Stomach smooth muscle (tissue), 2 donors: ENCODE measurements at regions not wholly inside any gene's neighbourhood (a gene's known extent, or its start where the extent isn't known, plus 50 kb on each side); places are given as distances from the start of the nearest gene placed in this dataset.
"Not testable (repeated sequence)": the region's sequence is repeated elsewhere in the genome, so short reads cannot be mapped to it uniquely, and the experiment has no call there.

Experiments used
- H3K27ac ChIP-seq: one replicate; pipeline ENCODE4 v1.7.0; 2013; ENCODE audit warnings: mild to moderate bottlenecking, low read length, inconsistent platforms
- H3K27me3 ChIP-seq, 2 donors: one replicate each; pipeline ENCODE4 v1.7.0; 2013; ENCODE audit warnings: low read length in 2 of 2; ENCODE audit not compliant: insufficient read depth in 2 of 2, control insufficient read depth in 1 of 2
- H3K36me3 ChIP-seq, 2 donors: one replicate each; pipeline ENCODE4 v1.7.0; 2013; ENCODE audit warnings: low read length in 2 of 2; ENCODE audit not compliant: control insufficient read depth in 2 of 2, insufficient read depth in 2 of 2
- H3K4me1 ChIP-seq: one replicate; pipeline ENCODE4 v1.7.0; 2013; ENCODE audit warnings: low read length; ENCODE audit not compliant: control insufficient read depth, insufficient read depth
- H3K4me3 ChIP-seq, 2 donors: one replicate each; pipeline ENCODE4 v1.7.0; 2013; ENCODE audit warnings: low read length in 2 of 2
- H3K9ac ChIP-seq, 2 donors: one replicate each; pipeline ENCODE4 v1.7.0; 2013; ENCODE audit warnings: low read length in 2 of 2, mild to moderate bottlenecking in 1 of 2
- H3K9me3 ChIP-seq, 2 donors: one replicate each; pipeline ENCODE4 v1.7.0; 2013; ENCODE audit warnings: low read length in 2 of 2; ENCODE audit not compliant: control insufficient read depth in 2 of 2
- donor health status: healthy.
- donor health status: Pancreatic carcinoma.

- no peaks in the 10 kb centered on the region for H3K27me3 ChIP-seq
- H3K4me3 ChIP-seq: no peak overlapping the region
Observed at GRCh38 chr11:97019754-97020153, 629.9 kb downstream of the JRKL start.

GRCh38 chr11:97022955-97023354 is 633.1 kb downstream of the JRKL start:
- Histone ChIP-seq H3K36me3 (no peaks in the 10 kb centered on the region), H3K27ac (no peak overlapping the region), H3K4me3 (no peak overlapping the region), H3K9me3 (no peaks in the 10 kb centered on the region), H3K4me1 (no peaks in the 10 kb centered on the region), H3K27me3 (no peaks in the 10 kb centered on the region), H3K9ac (no peak overlapping the region)

More at GRCh38 chr11:97019754-97020153, 629.9 kb downstream of the JRKL start:
- no peak overlapping the region for H3K9ac ChIP-seq
- no peaks in the 10 kb centered on the region for H3K36me3 ChIP-seq
- no peaks in the 10 kb centered on the region for H3K9me3 ChIP-seq
- no peaks in the 10 kb centered on the region for H3K4me1 ChIP-seq
- no peak overlapping the region for H3K27ac ChIP-seq

- Histone ChIP-seq H3K4me1 (no peaks in the 10 kb centered on the region), H3K36me3 (no peaks in the 10 kb centered on the region), H3K9ac (no peak overlapping the region), H3K27ac (no peak overlapping the region), H3K4me3 (no peak overlapping the region), H3K27me3 (no peaks in the 10 kb centered on the region), H3K9me3 (no peaks in the 10 kb centered on the region)
Observed at GRCh38 chr11:97028836-97029406, 639.1 kb downstream of the JRKL start.

DNA sequence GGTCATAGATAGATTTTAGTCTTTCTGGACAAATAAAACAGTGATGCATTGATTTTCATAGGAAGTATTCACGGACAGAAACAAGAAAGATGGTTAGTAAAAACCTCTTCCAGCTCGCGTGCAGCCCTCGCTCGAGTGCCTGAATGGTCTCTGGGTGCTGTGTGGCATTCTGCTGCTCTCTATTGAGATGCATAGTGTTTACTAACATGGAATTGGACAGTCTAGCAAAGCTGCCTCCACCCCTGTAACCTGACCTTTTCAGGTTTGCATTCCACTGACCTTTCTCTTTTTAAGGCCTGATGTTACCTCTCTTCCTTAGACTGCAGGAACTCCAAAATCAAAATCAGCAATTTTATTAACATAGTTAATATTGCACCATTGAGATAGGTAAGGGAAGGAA is 643.4 kb downstream of the JRKL start:
- Histone ChIP-seq H3K27ac (no peak overlapping the region), H3K9me3 (no peaks in the 10 kb centered on the region), H3K4me1 (no peaks in the 10 kb centered on the region), H3K4me3 (no peak overlapping the region), H3K27me3 (no peaks in the 10 kb centered on the region), H3K9ac (no peak overlapping the region), H3K36me3 (no peaks in the 10 kb centered on the region)

DNA sequence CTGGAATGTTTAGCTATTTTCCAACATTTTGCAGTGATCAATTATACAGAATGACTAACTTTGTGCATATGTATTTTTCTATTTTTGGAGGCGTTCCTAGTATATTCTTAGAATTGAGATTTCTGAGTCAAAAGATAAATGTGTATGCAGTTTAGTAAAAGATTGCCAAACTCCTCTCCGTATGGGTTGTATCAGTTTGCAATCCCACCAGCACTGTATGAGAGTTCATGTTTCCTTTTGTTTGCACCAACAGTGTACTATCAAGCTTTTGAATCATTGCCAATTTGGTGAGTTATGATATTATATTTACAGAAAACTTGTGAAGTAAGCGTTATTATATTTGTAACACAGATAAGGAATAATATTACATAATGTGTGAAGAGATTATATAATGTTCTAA is 658.7 kb downstream of the JRKL start:
- H3K36me3 ChIP-seq: no peaks in the 10 kb centered on the region
- no peak overlapping the region for H3K4me3 ChIP-seq
- no peaks in the 10 kb centered on the region for H3K27me3 ChIP-seq
- no peak overlapping the region for H3K9ac ChIP-seq
- no peaks in the 10 kb centered on the region for H3K9me3 ChIP-seq
- H3K27ac ChIP-seq: no peak overlapping the region
- H3K4me1 ChIP-seq: no peaks in the 10 kb centered on the region

DNA sequence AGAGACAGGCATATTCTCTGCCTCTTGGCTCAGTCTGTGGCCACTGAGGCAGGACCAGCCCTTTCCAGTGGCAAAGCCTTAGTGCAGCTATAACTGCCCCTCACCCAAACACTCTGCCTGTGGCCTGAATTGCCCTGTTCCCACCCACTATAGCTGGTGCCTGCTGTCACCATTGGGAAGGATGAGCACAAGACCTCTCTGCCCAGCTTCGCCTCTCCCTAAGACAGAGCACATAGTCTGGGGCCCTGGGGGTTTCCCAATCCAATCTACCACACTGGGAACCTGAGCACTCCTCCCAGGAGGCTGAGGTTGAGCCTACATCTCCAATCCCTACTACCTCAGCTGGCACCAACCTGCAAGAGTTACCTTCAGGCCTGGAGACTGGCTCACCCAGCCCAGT is 670.4 kb downstream of the JRKL start:
- no peaks in the 10 kb centered on the region for H3K36me3 ChIP-seq
- H3K4me3 ChIP-seq: no peak overlapping the region
- H3K9me3 ChIP-seq: peaks cover 3 to 4% of the 10 kb centered on the region in 2 donors
- no peaks in the 10 kb centered on the region for H3K27me3 ChIP-seq
- H3K9ac ChIP-seq: no peak overlapping the region
- no peak overlapping the region for H3K27ac ChIP-seq
- no peaks in the 10 kb centered on the region for H3K4me1 ChIP-seq

GRCh38 chr11:97069160-97069559 is 679.3 kb downstream of the JRKL start:
- no peaks in the 10 kb centered on the region for H3K27me3 ChIP-seq
- H3K9me3 ChIP-seq: peaks cover 5 to 7% of the 10 kb centered on the region in 2 donors
- no peak overlapping the region for H3K9ac ChIP-seq
- no peaks in the 10 kb centered on the region for H3K4me1 ChIP-seq
- H3K36me3 ChIP-seq: no peaks in the 10 kb centered on the region
- H3K4me3 ChIP-seq: no peak overlapping the region
- H3K27ac ChIP-seq: no peak overlapping the region

DNA sequence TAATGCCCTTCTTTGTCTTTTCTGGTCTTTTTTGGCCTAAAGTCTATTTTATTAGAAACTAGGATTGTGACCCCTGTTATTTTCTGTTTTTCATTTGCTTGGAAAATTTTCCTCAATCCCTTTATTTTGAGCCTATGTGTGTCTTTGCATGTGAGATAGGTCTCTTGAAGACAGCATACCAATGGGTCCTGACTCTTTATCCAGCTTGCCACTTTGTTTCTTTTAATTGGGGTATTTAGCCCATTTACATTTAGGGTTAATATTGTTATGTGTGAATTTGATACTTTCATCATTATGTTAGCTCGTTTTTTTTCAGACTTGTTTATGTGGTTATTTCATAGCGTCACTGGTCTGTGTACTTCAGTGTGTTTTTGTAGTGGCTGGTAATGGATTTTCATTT is 682.6 kb downstream of the JRKL start:
- Histone ChIP-seq H3K4me3 (no peak overlapping the region), H3K36me3 (no peaks in the 10 kb centered on the region), H3K9ac (no peak overlapping the region), H3K9me3 (peaks cover 7 to 9% of the 10 kb centered on the region in 2 donors), H3K4me1 (no peaks in the 10 kb centered on the region), H3K27me3 (no peaks in the 10 kb centered on the region), H3K27ac (no peak overlapping the region)

- H3K36me3 ChIP-seq, H3K9ac ChIP-seq, H3K4me1 ChIP-seq, H3K27me3 ChIP-seq, H3K9me3 ChIP-seq, H3K4me3 ChIP-seq, H3K27ac ChIP-seq: not testable (repeated sequence)
Observed at GRCh38 chr11:97076666-97077065, 686.9 kb downstream of the JRKL start.

GRCh38 chr11:97078443-97078842 is 688.6 kb downstream of the JRKL start:
- Histone ChIP-seq H3K27me3 (no peaks in the 10 kb centered on the region), H3K36me3 (no peaks in the 10 kb centered on the region), H3K27ac (no peak overlapping the region), H3K4me3 (no peak overlapping the region), H3K4me1 (no peaks in the 10 kb centered on the region), H3K9ac (no peak overlapping the region), H3K9me3 (peaks cover 5 to 7% of the 10 kb centered on the region in 2 donors)

DNA sequence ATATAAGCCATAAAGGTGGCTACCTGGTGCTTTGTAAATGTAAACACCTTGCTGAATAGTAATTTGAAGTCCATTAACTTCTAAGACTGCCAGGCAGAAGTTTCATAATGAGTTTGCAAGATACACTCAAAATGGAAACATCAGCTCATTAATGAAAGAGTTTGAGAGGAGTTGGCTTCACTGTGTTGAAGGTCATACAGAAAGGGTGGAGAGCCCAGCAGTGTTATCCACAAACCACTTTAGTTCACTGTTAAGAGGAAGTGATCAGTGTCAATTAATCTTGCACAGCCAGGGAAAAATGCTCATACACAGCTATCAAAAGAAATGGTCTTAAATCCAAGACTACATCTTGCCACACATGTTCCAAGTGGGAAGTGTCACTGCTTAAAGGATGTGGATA is 689.4 kb downstream of the JRKL start:
- H3K27ac ChIP-seq: no peak overlapping the region

More for the DNA sequence above, 689.4 kb downstream of the JRKL start:
- Histone ChIP-seq H3K4me3 (no peak overlapping the region), H3K36me3 (no peaks in the 10 kb centered on the region), H3K27me3 (no peaks in the 10 kb centered on the region), H3K9me3 (peaks cover under 1 to 2% of the 10 kb centered on the region in 2 donors), H3K4me1 (no peaks in the 10 kb centered on the region), H3K9ac (no peak overlapping the region)
